ACC112 (cell line): ENCODE measurements at regions not wholly inside any gene's neighbourhood (a gene's known extent, or its start where the extent isn't known, plus 50 kb on each side); places are given as distances from the start of the nearest gene placed in this dataset.

Source experiments
- H2AFZ ChIP-seq: fragments of 200-600 bp; sonication (generic); one replicate; pipeline ENCODE4 v1.6.0; 2017; ENCODE audit warnings: antibody characterized with exemption, low read length; ENCODE audit not compliant: unreplicated experiment
- H3K27ac ChIP-seq: fragments of 200-600 bp; sonication (generic); 2 replicates; pipeline ENCODE4 v1.5.1; 2014; ENCODE audit warnings: low read depth, mild to moderate bottlenecking, antibody characterized with exemption, low read length, moderate library complexity
- H3K27me3 ChIP-seq: fragments of 200-600 bp; sonication (generic); 2 replicates; pipeline ENCODE4 v1.6.1; 2014; ENCODE audit warnings: mild to moderate bottlenecking, antibody characterized with exemption, low read length, moderate library complexity, mixed read lengths; ENCODE audit not compliant: insufficient read depth
- H3K36me3 ChIP-seq: fragments of 200-600 bp; sonication (generic); 2 replicates; pipeline ENCODE4 v1.6.1; 2016; ENCODE audit warnings: mild to moderate bottlenecking, antibody characterized with exemption, low read length, moderate library complexity, mixed read lengths; ENCODE audit not compliant: insufficient read depth
- H3K4me1 ChIP-seq: fragments of 200-600 bp; sonication (generic); one replicate; pipeline ENCODE4 v1.6.1; 2016; ENCODE audit warnings: low read length, mixed read lengths; ENCODE audit not compliant: insufficient read depth, unreplicated experiment, control insufficient read depth
- H3K4me3 ChIP-seq: fragments of 200-600 bp; sonication (generic); 2 replicates; pipeline ENCODE4 v1.5.1; 2014; ENCODE audit warnings: mild to moderate bottlenecking, low read depth, low read length
- H3K79me2 ChIP-seq: fragments of 200-600 bp; sonication (generic); one replicate; pipeline ENCODE4 v1.6.0; 2016; ENCODE audit warnings: low read length; ENCODE audit not compliant: control insufficient read depth, unreplicated experiment, insufficient read depth

DNA sequence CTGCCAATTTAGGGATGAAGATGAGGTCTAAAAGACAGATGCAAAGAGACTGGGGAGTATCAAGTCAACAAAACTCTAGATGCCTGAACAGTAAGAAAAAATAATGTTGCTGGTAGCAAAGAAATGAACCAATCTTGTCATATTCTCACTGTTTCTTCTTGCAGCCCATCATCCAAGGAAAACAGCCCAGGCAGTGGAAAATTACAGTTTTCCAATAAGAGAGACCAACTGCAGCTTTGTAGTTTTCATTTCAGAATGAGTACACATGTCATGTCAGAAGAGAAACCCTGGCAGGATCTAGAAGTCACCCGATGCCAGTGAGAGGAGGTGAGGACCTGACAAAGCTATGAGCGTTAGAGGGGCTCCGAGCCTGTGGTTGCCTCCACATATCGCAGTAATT is 500.4 kb upstream of the PSMD7 start:
- no peaks in the 10 kb centered on the region for H3K79me2 ChIP-seq
- H3K36me3 ChIP-seq: no peaks in the 10 kb centered on the region
- H3K27me3 ChIP-seq: no peaks in the 10 kb centered on the region
- H3K4me1 ChIP-seq: no peaks in the 10 kb centered on the region
- no peak overlapping the region for H3K4me3 ChIP-seq
- no peak overlapping the region for H2AFZ ChIP-seq
- H3K27ac ChIP-seq: no peak overlapping the region

DNA sequence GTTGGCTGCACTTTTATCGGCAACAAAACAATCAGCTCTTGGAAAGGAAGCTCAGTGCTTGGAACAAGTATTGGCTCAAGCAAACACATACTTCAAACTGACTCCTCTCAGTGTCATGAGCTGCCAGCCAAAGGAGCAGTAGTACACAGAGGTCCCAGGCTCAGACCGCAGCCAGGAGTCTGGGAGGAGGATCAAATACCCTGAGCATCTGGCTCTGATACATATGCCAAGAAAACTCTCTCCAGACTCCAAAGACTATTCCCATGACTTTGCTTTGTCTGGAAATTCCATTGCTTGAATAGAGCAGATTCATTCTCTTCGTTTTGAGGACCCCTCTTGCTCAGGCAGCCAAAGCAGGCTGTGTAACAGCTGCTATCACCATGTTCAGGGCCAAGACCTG is 501.6 kb upstream of the PSMD7 start:
- Histone ChIP-seq H3K4me3 (no peak overlapping the region), H2AFZ (no peak overlapping the region), H3K36me3 (no peaks in the 10 kb centered on the region), H3K27ac (no peak overlapping the region), H3K27me3 (no peaks in the 10 kb centered on the region), H3K4me1 (no peaks in the 10 kb centered on the region), H3K79me2 (no peaks in the 10 kb centered on the region)

DNA sequence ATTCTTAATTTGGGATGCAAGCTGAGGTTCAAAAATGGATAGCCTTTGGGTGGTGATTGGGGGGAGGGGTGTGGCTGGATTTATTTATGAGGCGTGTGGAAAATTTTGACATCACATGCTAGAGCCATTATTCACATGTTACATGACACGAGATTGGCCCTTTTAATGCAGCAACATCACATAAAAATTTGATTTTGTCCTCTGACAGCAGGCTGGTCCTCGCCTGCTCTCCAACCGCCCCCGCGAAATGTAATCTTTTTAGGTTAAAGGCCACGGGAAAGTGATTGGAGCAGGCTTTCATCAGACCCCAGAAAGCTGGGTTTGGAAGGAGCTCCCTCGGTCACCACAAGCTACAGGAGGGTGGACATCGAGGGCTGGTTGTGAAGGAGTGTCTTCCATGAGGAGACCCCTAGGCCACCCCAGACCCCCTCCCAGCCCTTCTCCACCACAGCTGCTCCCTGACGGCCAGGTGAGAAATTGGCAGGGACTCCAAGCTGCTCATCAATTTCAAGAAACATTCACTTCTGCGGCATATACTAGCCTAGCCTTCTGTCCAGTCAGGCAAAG is 502.7 kb upstream of the PSMD7 start:
- Histone ChIP-seq H3K36me3 (no peaks in the 10 kb centered on the region), H3K27me3 (no peaks in the 10 kb centered on the region), H3K4me3 (no peak overlapping the region), H3K27ac (no peak overlapping the region), H2AFZ (no peak overlapping the region), H3K4me1 (no peaks in the 10 kb centered on the region), H3K79me2 (no peaks in the 10 kb centered on the region)

DNA sequence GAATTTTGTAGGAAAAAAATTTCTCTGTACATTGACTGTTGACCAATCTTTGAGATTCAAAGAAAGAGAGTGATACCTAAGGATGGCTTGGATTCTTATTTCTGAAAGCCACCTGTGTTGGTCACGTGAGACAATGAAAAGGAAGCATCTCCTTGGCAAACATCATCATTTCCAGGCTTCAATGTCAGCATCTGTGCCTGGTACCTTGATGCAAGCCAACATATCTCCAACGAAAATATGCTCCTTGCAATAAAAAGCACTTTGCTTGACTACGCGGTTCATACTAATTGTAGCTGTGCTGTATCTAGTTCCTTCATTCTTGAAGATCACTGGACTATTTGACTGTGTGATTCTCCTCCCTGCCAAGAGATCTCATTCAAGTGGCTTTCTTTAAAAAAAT is 503.4 kb upstream of the PSMD7 start:
- Histone ChIP-seq H3K27me3 (no peaks in the 10 kb centered on the region), H3K27ac (no peak overlapping the region), H3K4me1 (no peaks in the 10 kb centered on the region), H2AFZ (no peak overlapping the region), H3K4me3 (no peak overlapping the region), H3K79me2 (no peaks in the 10 kb centered on the region), H3K36me3 (no peaks in the 10 kb centered on the region)

DNA sequence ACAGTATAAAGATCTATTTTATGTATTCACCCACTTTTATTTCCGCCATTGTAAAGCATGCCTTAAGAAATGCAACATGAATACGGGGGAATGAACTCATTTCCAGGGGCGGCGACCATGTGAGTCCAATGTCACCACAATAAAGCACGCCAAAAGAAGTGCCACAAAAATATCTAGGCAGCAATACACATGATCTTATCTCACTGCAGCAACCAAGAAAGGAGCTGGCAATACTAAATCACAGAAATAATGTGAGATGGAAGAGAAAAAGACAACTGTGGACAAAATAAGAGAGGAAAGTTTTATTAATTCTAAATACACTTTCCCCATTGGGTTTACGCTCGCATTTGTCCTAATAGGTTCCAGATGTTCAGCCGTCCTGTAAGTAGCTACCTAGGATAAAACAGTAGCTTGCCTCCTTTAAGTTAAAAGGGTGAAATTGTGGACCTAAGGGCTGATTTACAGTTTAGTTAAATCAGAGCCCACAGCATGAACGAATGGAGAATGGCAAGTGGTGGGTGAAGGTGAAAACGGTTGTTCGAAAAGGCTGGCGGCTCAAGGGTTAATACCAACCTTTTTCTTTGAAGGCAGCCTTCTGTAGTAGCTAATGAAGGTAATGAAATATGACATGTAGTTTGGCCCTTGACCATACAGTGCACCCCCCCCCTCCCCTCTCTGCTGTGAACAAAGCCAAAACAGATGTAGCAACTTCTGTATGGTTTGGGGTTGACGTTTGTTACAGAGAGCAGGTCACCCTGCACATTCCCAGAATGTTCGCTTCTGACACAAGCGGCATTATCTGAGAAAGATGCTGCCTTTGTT is 504.2 kb upstream of the PSMD7 start:
- Histone ChIP-seq H3K4me1 (no peaks in the 10 kb centered on the region), H3K79me2 (no peaks in the 10 kb centered on the region), H2AFZ (no peak overlapping the region), H3K27ac (no peak overlapping the region), H3K36me3 (no peaks in the 10 kb centered on the region), H3K27me3 (no peaks in the 10 kb centered on the region), H3K4me3 (no peak overlapping the region)

DNA sequence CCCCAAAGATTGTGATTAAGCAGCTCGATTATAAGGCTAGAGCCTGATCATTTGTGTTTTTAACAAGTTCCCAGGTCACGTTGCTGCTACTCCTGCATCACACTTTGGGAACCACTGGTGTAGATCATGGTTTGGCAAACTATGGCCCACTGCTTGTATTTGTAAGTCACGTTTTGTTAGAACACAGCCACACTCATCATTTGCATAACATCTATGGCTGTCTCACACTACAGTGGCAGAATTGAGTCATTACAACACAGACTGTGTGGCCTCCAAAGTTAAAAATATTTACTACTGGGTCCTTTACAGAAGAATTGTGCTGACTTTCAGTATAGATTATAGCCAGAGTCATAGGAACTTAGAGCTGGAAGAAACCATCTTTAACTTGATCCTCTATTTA is 515.3 kb upstream of the PSMD7 start:
- Histone ChIP-seq H2AFZ (no peak overlapping the region), H3K27ac (no peak overlapping the region), H3K36me3 (no peaks in the 10 kb centered on the region), H3K4me3 (no peak overlapping the region), H3K4me1 (no peaks in the 10 kb centered on the region), H3K27me3 (no peaks in the 10 kb centered on the region), H3K79me2 (no peaks in the 10 kb centered on the region)

DNA sequence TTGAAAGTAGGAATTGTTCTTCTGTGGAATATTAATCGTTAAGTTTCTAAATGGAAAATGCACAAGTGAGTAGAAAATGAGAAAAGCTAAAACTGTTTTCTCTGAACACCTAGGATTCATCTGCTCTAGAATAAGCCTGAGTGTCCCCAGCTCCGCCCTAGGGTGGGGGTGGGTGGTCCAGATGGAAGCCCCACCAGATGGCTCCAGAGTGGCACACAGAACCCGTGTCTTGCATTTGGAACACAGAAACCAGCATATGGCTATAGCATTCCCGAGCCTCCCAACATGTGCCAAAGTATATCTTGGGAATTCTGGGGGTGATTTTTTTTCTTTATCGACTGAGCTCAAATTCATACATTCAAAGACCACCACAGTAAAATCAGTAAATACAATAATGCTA is 517.7 kb upstream of the PSMD7 start:
- no peaks in the 10 kb centered on the region for H3K4me1 ChIP-seq
- H3K4me3 ChIP-seq: no peak overlapping the region
- no peak overlapping the region for H3K27ac ChIP-seq
- no peaks in the 10 kb centered on the region for H3K27me3 ChIP-seq
- H2AFZ ChIP-seq: no peak overlapping the region
- no peaks in the 10 kb centered on the region for H3K36me3 ChIP-seq
- H3K79me2 ChIP-seq: no peaks in the 10 kb centered on the region

DNA sequence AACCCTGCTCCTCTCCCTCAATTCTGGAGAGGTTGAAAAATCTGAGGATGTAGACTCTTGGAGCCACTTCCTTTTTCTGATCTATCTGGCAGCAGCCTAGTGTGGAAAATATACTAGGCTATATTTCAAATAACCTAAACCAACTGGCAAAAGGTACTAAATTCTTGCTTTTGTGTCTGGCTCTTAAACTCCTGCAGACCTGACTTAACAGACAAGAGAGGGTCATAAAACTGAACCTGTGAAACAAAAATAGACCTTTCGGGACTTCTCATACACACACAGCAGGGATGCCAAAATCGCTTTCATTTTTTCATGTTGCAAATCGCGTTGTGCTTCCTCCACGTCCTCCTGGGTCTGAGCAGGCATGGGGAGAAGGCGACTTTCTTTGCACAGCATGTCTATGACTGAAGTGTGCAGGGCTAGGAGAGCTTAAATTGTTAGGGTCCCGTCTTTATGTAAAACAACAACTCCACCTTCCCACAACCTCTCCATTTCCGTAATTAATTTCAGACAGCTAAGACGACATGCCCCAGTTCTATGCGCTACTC is 520.7 kb upstream of the PSMD7 start:
- no peaks in the 10 kb centered on the region for H3K4me1 ChIP-seq
- no peaks in the 10 kb centered on the region for H3K79me2 ChIP-seq
- no peaks in the 10 kb centered on the region for H3K36me3 ChIP-seq
- H3K4me3 ChIP-seq: peak overlapping the region; percentile 40; the same call in 1 of the 2 replicates
- no peaks in the 10 kb centered on the region for H3K27me3 ChIP-seq
- H3K27ac ChIP-seq: no peak overlapping the region
- no peak overlapping the region for H2AFZ ChIP-seq

DNA sequence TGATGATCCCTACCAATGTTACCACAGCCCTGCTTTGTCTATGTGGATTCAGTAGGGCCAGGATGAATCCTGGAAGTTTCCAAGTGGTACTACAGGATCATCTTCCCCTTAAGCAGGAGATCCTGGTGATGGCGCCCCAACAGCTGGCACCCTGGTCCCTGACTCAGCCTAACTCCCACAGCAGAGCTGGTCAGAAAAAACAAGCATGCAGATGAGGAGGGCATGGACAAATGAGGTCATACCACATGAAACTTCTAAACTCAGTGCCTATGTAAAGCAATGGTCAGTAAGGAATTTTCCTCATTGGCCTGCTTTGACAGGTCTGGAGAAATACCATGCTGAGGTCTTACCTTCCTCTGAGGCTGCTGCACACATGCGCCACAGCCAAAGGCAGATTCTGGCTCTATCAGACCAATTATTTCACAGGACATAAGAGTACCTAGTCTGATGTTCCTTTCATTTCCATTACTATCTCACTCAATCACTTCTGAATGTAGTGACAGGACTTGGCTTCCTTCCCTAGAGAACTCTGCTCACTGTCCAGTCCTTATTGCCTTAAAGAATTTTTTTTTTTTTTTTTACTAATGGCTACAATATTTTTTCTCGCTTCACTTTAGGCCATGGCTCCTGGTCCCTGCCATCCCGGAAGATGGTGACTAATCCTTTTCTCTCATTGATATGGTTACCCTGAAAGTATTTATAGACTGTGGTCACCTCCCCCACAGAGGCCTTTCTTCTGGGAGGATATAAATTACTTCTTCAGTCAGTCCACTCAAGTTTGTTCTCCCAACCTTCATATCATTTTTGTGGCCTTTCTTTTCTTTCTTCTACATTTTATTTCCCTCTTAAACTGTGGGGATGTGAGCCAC is 525.2 kb upstream of the PSMD7 start:
- H3K27ac ChIP-seq: no peak overlapping the region
- no peaks in the 10 kb centered on the region for H3K4me1 ChIP-seq
- H3K27me3 ChIP-seq: no peaks in the 10 kb centered on the region
- no peaks in the 10 kb centered on the region for H3K36me3 ChIP-seq
- H3K4me3 ChIP-seq: no peak overlapping the region
- H2AFZ ChIP-seq: no peak overlapping the region
- H3K79me2 ChIP-seq: no peaks in the 10 kb centered on the region

DNA sequence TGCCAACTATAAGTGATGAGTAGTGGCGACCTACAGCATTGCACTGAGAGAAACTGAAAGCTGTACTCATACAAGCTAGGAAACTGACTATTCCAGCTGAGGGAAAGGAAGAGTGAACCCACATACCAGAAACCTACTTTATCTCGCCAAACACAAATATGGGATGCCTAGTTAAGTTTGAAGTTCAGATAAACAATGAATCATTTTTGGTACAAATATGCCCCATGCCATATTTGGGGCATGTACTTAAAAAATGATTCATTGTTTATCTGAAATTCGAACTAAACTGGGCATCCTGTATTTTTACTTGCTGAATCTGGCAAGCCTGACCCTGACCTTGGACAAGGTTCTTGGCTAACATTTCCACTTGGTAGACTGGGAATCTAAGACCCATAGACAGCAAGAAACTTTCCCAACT is 527.8 kb upstream of the PSMD7 start:
- no peaks in the 10 kb centered on the region for H3K36me3 ChIP-seq
- H3K4me1 ChIP-seq: no peaks in the 10 kb centered on the region
- no peaks in the 10 kb centered on the region for H3K79me2 ChIP-seq
- H3K4me3 ChIP-seq: no peak overlapping the region
- H2AFZ ChIP-seq: no peak overlapping the region
- no peak overlapping the region for H3K27ac ChIP-seq
- no peaks in the 10 kb centered on the region for H3K27me3 ChIP-seq
